HCT116 (cell line): ENCODE measurements at regions not wholly inside any gene's neighbourhood (a gene's known extent, or its start where the extent isn't known, plus 50 kb on each side); places are given as distances from the start of the nearest gene placed in this dataset.

ENCODE experiments used
- ATAC-seq: fragments of 200-7000 bp; cut with Tn5 transposase; 2 replicates; pipeline ENCODE4 v1.9.1; 2020; ENCODE audit warnings: mild to moderate bottlenecking, moderate library complexity
- BruUV-seq: library from RNA; stranded (reverse); fragments of 400-500 nt; replicated peaks from 2 replicates; lab custom pipeline; 2021; lab: Mats Ljungman, UMichigan
- CTCF ChIA-PET: fragments of 300-600 bp; sonication (Branson Sonifier 250); formaldehyde crosslinking; loops from one replicate; lab custom pipeline; 2021; ENCODE audit warnings: antibody characterized with exemption; lab: Charles Lee
- POLR2A ChIA-PET: fragments of 300-600, 350-600 bp; sonication (Branson Sonifier 250); formaldehyde crosslinking; loops from one replicate; lab custom pipeline; 2021; ENCODE audit warnings: antibody characterized with exemption; lab: Charles Lee
- RAD21 ChIA-PET, 2 experiments: fragments of 300-600 bp; sonication (Branson Sonifier 250); formaldehyde crosslinking; loops; one replicate each; lab custom pipeline; 2023; ENCODE audit warnings: low total read pairs in 2 of 2; ENCODE audit not compliant: uncharacterized antibody in 2 of 2, unreplicated experiment in 2 of 2, low non-redundant PET in 1 of 2; lab: Charles Lee
- DNase-seq: peaks from one replicate; pipeline ENCODE4 v3.0.0-alpha.2; 2010; ENCODE audit warnings: low read depth, low spot score
- H2AFZ ChIP-seq: fragments of 200-600 bp; shearing (Covaris generic), sonication (generic); 2 replicates; pipeline ENCODE4 v1.6.1; 2017; ENCODE audit warnings: low read depth, mixed run types, mixed read lengths, antibody characterized with exemption, low read length; ENCODE audit not compliant: poor library complexity, severe bottlenecking
- H3K27ac ChIP-seq: 2 replicates; pipeline ENCODE4 v1.5.1; 2012; ENCODE audit warnings: low read depth, low read length
- H3K27me3 ChIP-seq: fragments of 200-600 bp; sonication (generic); 2 replicates; pipeline ENCODE4 v1.6.1; 2016; ENCODE audit warnings: mixed run types, low read length, mixed read lengths; ENCODE audit not compliant: insufficient read depth
- H3K36me3 ChIP-seq, 2 experiments: fragments of 200-500 bp in 1 of 2; fragments of 200-600 bp in 1 of 2; sonication (Bioruptor generic) in 1 of 2; sonication (generic) in 1 of 2; 2 replicates each; pipeline versions ENCODE4 v1.5.1 to v1.6.1; 2014 to 2016; ENCODE audit warnings: low read length in 2 of 2, inconsistent platforms in 1 of 2, mixed read lengths in 1 of 2, mixed run types in 1 of 2; ENCODE audit not compliant: insufficient read depth in 2 of 2, control insufficient read depth in 1 of 2
- H3K4me1 ChIP-seq, 2 experiments: fragments of 200-600 bp in 1 of 2; sonication (generic) in 1 of 2; 2 replicates each; pipeline versions ENCODE4 v1.5.1 to v1.6.1; 2012 to 2017; ENCODE audit warnings: low read length in 2 of 2, inconsistent platforms in 1 of 2, mild to moderate bottlenecking in 1 of 2, mixed read lengths in 1 of 2, mixed run types in 1 of 2, moderate library complexity in 1 of 2; ENCODE audit not compliant: insufficient read depth in 2 of 2, control insufficient read depth in 1 of 2
- H3K4me2 ChIP-seq: fragments of 200-600 bp; sonication (generic); 2 replicates; pipeline ENCODE4 v1.6.1; 2017; ENCODE audit warnings: mixed run types, low read length, mixed read lengths
- H3K4me3 ChIP-seq, 2 experiments: fragments of 200-600 bp in 1 of 2; sonication (generic) in 1 of 2; replicated peaks in 1 of 2; 2 replicates each; pipeline ENCODE4 v1.5.1; 2011 to 2016; ENCODE audit warnings: low read length in 2 of 2, control low read depth in 1 of 2, low read depth in 1 of 2, mild to moderate bottlenecking in 1 of 2, mixed read lengths in 1 of 2, mixed run types in 1 of 2
- H3K79me2 ChIP-seq: fragments of 200-600 bp; sonication (generic); 2 replicates; pipeline ENCODE4 v1.6.1; 2017; ENCODE audit warnings: mild to moderate bottlenecking, mixed run types, low read length, moderate library complexity, mixed read lengths; ENCODE audit not compliant: insufficient read depth
- H3K9ac ChIP-seq: fragments of 200-600 bp; sonication (generic); 2 replicates; pipeline ENCODE4 v1.6.1; 2016; ENCODE audit warnings: low read length, mixed read lengths
- H3K9me2 ChIP-seq: fragments of 200-600 bp; sonication (generic), shearing (Covaris generic); 2 replicates; pipeline ENCODE4 v1.6.1; 2017; ENCODE audit warnings: mixed run types, mild to moderate bottlenecking, moderate library complexity; ENCODE audit not compliant: insufficient read depth
- H3K9me3 ChIP-seq, 2 experiments: fragments of 200-500 bp in 1 of 2; fragments of 200-600 bp in 1 of 2; sonication (Bioruptor generic) in 1 of 2; sonication (generic) in 1 of 2; 2 replicates each; pipeline ENCODE4 v1.6.1; 2014 to 2017; ENCODE audit warnings: low read length in 2 of 2, mixed read lengths in 2 of 2, inconsistent platforms in 1 of 2, low read depth in 1 of 2, mild to moderate bottlenecking in 1 of 2, mixed run types in 1 of 2, moderate library complexity in 1 of 2; ENCODE audit not compliant: control insufficient read depth in 1 of 2, insufficient read depth in 1 of 2
- H4K20me1 ChIP-seq: fragments of 200-600 bp; sonication (generic), shearing (Covaris generic); 2 replicates; pipeline ENCODE4 v1.6.1; 2017; ENCODE audit warnings: mixed run types, mild to moderate bottlenecking, moderate library complexity; ENCODE audit not compliant: insufficient read depth
- CEBPB ChIP-seq: IDR thresholded peaks from 2 replicates; pipeline ENCODE4 v1.6.1; 2012; ENCODE audit warnings: low read depth
- EGR1 ChIP-seq: IDR thresholded peaks from 2 replicates; pipeline ENCODE4 v1.6.1; 2012; ENCODE audit warnings: low read depth
- ELF1 ChIP-seq: IDR thresholded peaks from 2 replicates; pipeline ENCODE4 v1.6.1; 2012; ENCODE audit warnings: low read depth, borderline replicate concordance
- EZH2phosphoT487 ChIP-seq: fragments of 200-600 bp; IDR thresholded peaks from 2 replicates; pipeline ENCODE4 v1.6.1; 2018; ENCODE audit warnings: antibody characterized with exemption, borderline replicate concordance
- FOSL1 ChIP-seq: IDR thresholded peaks from 2 replicates; pipeline ENCODE4 v1.6.1; 2012; ENCODE audit warnings: low read depth
- POLR2A ChIP-seq: IDR thresholded peaks from 2 replicates; pipeline ENCODE4 v1.7.0; 2011; ENCODE audit warnings: borderline replicate concordance; ENCODE audit not compliant: insufficient read depth, insufficient read length; ENCODE audit errors: extremely low read depth
- POLR2AphosphoS5 ChIP-seq: IDR thresholded peaks from 2 replicates; pipeline ENCODE4 v1.6.1; 2011; ENCODE audit warnings: mild to moderate bottlenecking, low read depth, low read length, moderate library complexity
- RAD21 ChIP-seq: IDR thresholded peaks from 2 replicates; pipeline ENCODE4 v1.6.1; 2012; ENCODE audit warnings: low read depth, mild to moderate bottlenecking
- SIN3A ChIP-seq: IDR thresholded peaks from 2 replicates; pipeline ENCODE4 v1.6.1; 2012; ENCODE audit warnings: low read depth
- SRF ChIP-seq: IDR thresholded peaks from 2 replicates; pipeline ENCODE4 v1.6.1; 2012; ENCODE audit warnings: low read depth
- TCF7L2 ChIP-seq: IDR thresholded peaks from 2 replicates; pipeline ENCODE4 v1.7.0; 2011; ENCODE audit warnings: borderline replicate concordance, inconsistent platforms; ENCODE audit not compliant: insufficient read depth, insufficient read length; ENCODE audit errors: extremely low read depth
- YY1 ChIP-seq: IDR thresholded peaks from 2 replicates; pipeline ENCODE4 v1.6.1; 2011; ENCODE audit warnings: low read length, low read depth, moderate library complexity, mild to moderate bottlenecking; ENCODE audit not compliant: insufficient replicate concordance; ENCODE audit errors: extremely low read depth
- ZNF274 ChIP-seq: fragments of 200-500 bp; sonication (Bioruptor generic); IDR thresholded peaks from 2 replicates; pipeline ENCODE4 v1.6.1; 2014; ENCODE audit warnings: mild to moderate bottlenecking, low read depth, low read length, inconsistent platforms
- intact Hi-C: fragments of 100-400 bp; cut with micrococcal nuclease; formaldehyde crosslinking; loops from 2 replicates; pipeline ENCODE4 v1.10.0; 2022
- TF ChIP-seq, protein P1 (sequence below): IDR thresholded peaks from 2 replicates; pipeline ENCODE4 v1.6.1; 2012
- TF ChIP-seq, protein P2 (sequence below): IDR thresholded peaks from 2 replicates; pipeline ENCODE4 v1.6.1; 2012
- TF ChIP-seq, protein P3 (sequence below), 3 experiments: fragments of 200-600 bp in 1 of 3; sonication (generic) in 1 of 3; IDR thresholded peaks in 2 of 3; conservative IDR thresholded peaks in 1 of 3; 2 replicates each; pipeline ENCODE4 v1.5.1; 2012 to 2017; ENCODE audit warnings: low read depth in 2 of 3, low read length in 2 of 3, antibody characterized with exemption in 1 of 3, borderline replicate concordance in 1 of 3, control low read depth in 1 of 3, mild to moderate bottlenecking in 1 of 3, mixed read lengths in 1 of 3, mixed run types in 1 of 3, moderate library complexity in 1 of 3; ENCODE audit not compliant: insufficient read depth in 1 of 3

DNA sequence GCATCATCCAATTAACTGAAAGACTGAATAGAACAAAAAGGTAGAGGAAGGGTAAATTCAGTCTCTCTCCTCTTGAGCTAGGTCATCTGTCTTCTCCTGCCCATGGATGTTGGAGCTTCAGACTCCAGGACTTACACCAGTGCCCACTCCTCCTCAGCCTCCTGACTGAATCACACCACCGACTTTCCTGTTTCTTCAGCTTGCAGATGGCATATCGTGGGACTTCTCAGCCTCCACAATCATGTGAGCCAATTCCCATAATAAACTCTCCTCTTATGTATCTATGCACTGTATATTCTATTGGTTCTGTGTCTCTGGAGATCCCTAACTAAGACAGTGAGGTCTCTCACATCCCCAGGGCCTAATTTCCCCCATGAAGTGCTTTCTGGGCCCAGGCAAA lies 140.4 kb downstream of the CD47 start:
- Histone ChIP-seq H3K9me3 (no peaks in the 10 kb centered on the region), H3K36me3 (no peaks in the 10 kb centered on the region), H3K4me3 (no peak overlapping the region), H3K79me2 (no peaks in the 10 kb centered on the region), H3K27me3 (no peaks in the 10 kb centered on the region), H3K4me1 (no peaks in the 10 kb centered on the region), H3K9ac (no peak overlapping the region), H3K9me2 (no peaks in the 10 kb centered on the region), H2AFZ (no peak overlapping the region), H3K4me2 (no peak overlapping the region), H4K20me1 (no peaks in the 10 kb centered on the region), H3K27ac (no peak overlapping the region)
- POLR2A ChIA-PET = no interaction called here
- CTCF ChIA-PET = no interaction called here
- TF ChIP-seq POLR2A (no peak), YY1 (no peak), SIN3A (no peak), POLR2AphosphoS5 (no peak), EGR1 (no peak), TCF7L2 (no peak), RAD21 (no peak), EZH2phosphoT487 (no peak), FOSL1 (no peak), ZNF274 (no peak), SRF (no peak), CEBPB (no peak), ELF1 (no peak)
- TF ChIP-seq, protein P1, sequence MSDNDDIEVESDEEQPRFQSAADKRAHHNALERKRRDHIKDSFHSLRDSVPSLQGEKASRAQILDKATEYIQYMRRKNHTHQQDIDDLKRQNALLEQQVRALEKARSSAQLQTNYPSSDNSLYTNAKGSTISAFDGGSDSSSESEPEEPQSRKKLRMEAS = no peak
- TF ChIP-seq, protein P2, sequence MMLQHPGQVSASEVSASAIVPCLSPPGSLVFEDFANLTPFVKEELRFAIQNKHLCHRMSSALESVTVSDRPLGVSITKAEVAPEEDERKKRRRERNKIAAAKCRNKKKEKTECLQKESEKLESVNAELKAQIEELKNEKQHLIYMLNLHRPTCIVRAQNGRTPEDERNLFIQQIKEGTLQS = no peak
- TF ChIP-seq, protein P3, sequence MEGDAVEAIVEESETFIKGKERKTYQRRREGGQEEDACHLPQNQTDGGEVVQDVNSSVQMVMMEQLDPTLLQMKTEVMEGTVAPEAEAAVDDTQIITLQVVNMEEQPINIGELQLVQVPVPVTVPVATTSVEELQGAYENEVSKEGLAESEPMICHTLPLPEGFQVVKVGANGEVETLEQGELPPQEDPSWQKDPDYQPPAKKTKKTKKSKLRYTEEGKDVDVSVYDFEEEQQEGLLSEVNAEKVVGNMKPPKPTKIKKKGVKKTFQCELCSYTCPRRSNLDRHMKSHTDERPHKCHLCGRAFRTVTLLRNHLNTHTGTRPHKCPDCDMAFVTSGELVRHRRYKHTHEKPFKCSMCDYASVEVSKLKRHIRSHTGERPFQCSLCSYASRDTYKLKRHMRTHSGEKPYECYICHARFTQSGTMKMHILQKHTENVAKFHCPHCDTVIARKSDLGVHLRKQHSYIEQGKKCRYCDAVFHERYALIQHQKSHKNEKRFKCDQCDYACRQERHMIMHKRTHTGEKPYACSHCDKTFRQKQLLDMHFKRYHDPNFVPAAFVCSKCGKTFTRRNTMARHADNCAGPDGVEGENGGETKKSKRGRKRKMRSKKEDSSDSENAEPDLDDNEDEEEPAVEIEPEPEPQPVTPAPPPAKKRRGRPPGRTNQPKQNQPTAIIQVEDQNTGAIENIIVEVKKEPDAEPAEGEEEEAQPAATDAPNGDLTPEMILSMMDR (IDR thresholded peaks at IDR 0.05 in 2 of 3, conservative IDR thresholded peaks at IDR 0.05 in 1 of 3; ENCODE audit: borderline replicate concordance in 1 of 3, insufficient read depth in 1 of 3, low read depth in 2 of 3, low read length in 2 of 3) = no peak
- no TSS peak for BruUV-seq
- intact Hi-C loops = no loop called here
- RAD21 ChIA-PET = no interaction called here
- ATAC-seq (no peak), DNase-seq (no peak)
